IMR-90 (cell line): ENCODE measurements at regions not wholly inside any gene's neighbourhood (a gene's known extent, or its start where the extent isn't known, plus 50 kb on each side); places are given as distances from the start of the nearest gene placed in this dataset.

Experiments
- ATAC-seq: fragments of 200-7000 bp; cut with Tn5 transposase; 2 replicates; pipeline ENCODE4 v1.9.1; 2020; ENCODE audit warnings: low read depth, mild to moderate bottlenecking, moderate library complexity
- BruUV-seq: library from RNA; stranded (reverse); fragments of 400-500 nt; replicated peaks from 2 replicates; lab custom pipeline; 2021; lab: Mats Ljungman, UMichigan
- CTCF ChIA-PET: fragments of 300-600 bp; formaldehyde crosslinking; extraction: SDS; loops from one replicate; lab custom pipeline; 2021; ENCODE audit warnings: antibody characterized with exemption; lab: Yijun Ruan, JAX
- POLR2A ChIA-PET: fragments of 300-600 bp; sonication (Branson Sonifier 250); formaldehyde crosslinking; loops from one replicate; lab custom pipeline; 2022; ENCODE audit warnings: antibody characterized with exemption; ENCODE audit not compliant: unreplicated experiment; lab: Charles Lee
- DNase-seq: peaks from one replicate; pipeline ENCODE4 v3.0.0; 2013
- H2AFZ ChIP-seq: replicated peaks from 2 replicates; pipeline ENCODE3; 2013; ENCODE audit warnings: low read length, mild to moderate bottlenecking; ENCODE audit not compliant: poor library complexity
- H2AK5ac ChIP-seq: 2 replicates; pipeline ENCODE4 v1.6.1; 2013; ENCODE audit warnings: low read depth, low read length, inconsistent platforms
- H2AK9ac ChIP-seq: replicated peaks from 2 replicates; pipeline ENCODE3; 2013; ENCODE audit warnings: mild to moderate bottlenecking, low read depth, low read length, moderate library complexity; ENCODE audit not compliant: poor library complexity
- H2BK120ac ChIP-seq: 2 replicates; pipeline ENCODE4 v1.6.1; 2013; ENCODE audit warnings: low read depth, low read length, inconsistent platforms
- H2BK15ac ChIP-seq: 3 replicates; pipeline ENCODE4 v1.6.1; 2013; ENCODE audit warnings: low read depth, low read length, inconsistent platforms
- H2BK20ac ChIP-seq: 2 replicates; pipeline ENCODE4 v1.6.1; 2013; ENCODE audit warnings: low read depth, mild to moderate bottlenecking, inconsistent platforms, low read length, moderate library complexity
- H2BK5ac ChIP-seq: 2 replicates; pipeline ENCODE4 v1.6.1; 2013; ENCODE audit warnings: mild to moderate bottlenecking, low read depth, low read length, inconsistent platforms; ENCODE audit not compliant: poor library complexity, severe bottlenecking
- H3K14ac ChIP-seq: replicated peaks from 2 replicates; pipeline ENCODE4 v1.6.1; 2013; ENCODE audit warnings: low read depth, low read length, inconsistent platforms
- H3K18ac ChIP-seq: 2 replicates; pipeline ENCODE4 v1.6.1; 2013; ENCODE audit warnings: low read depth, low read length, control low read depth
- H3K23ac ChIP-seq: 2 replicates; pipeline ENCODE4 v1.6.1; 2013; ENCODE audit warnings: low read depth, low read length, inconsistent platforms
- H3K27ac ChIP-seq: 2 replicates; pipeline ENCODE4 v1.5.1; 2013; ENCODE audit warnings: mild to moderate bottlenecking, control low read depth, low read length; ENCODE audit not compliant: insufficient read depth
- H3K27me3 ChIP-seq: 2 replicates; pipeline ENCODE4 v1.6.1; 2013; ENCODE audit warnings: low read length; ENCODE audit not compliant: control insufficient read depth, insufficient read depth
- H3K36me3 ChIP-seq: 2 replicates; pipeline ENCODE4 v1.6.1; 2013; ENCODE audit warnings: low read length, mixed read lengths; ENCODE audit not compliant: control insufficient read depth, insufficient read depth
- H3K4ac ChIP-seq: 2 replicates; pipeline ENCODE4 v1.6.1; 2013; ENCODE audit warnings: low read depth, low read length, inconsistent platforms
- H3K4me1 ChIP-seq: 2 replicates; pipeline ENCODE4 v1.6.1; 2013; ENCODE audit warnings: low read length, mixed read lengths; ENCODE audit not compliant: control insufficient read depth, insufficient read depth
- H3K4me2 ChIP-seq: 2 replicates; pipeline ENCODE4 v1.6.1; 2013; ENCODE audit warnings: low read depth, mild to moderate bottlenecking, control low read depth, low read length, moderate library complexity
- H3K4me3 ChIP-seq: 2 replicates; pipeline ENCODE4 v1.5.1; 2013; ENCODE audit warnings: low read depth, mild to moderate bottlenecking, control low read depth, low read length, moderate library complexity; ENCODE audit not compliant: insufficient read depth
- H3K56ac ChIP-seq: 2 replicates; pipeline ENCODE4 v1.6.1; 2013; ENCODE audit warnings: low read length, inconsistent platforms; ENCODE audit not compliant: insufficient read depth; ENCODE audit errors: extremely low read depth
- H3K79me1 ChIP-seq, 2 experiments: 2 replicates each; pipeline ENCODE4 v1.6.1; 2013; ENCODE audit warnings: low read length in 2 of 2, inconsistent platforms in 1 of 2, low read depth in 1 of 2
- H3K9ac ChIP-seq: 2 replicates; pipeline ENCODE4 v1.6.1; 2013; ENCODE audit warnings: low read depth, low read length, control low read depth
- H3K9me1 ChIP-seq: 2 replicates; pipeline ENCODE4 v1.6.1; 2013; ENCODE audit warnings: low read length, inconsistent platforms; ENCODE audit not compliant: insufficient read depth
- H3K9me3 ChIP-seq: 2 replicates; pipeline ENCODE4 v1.6.1; 2013; ENCODE audit warnings: low read length; ENCODE audit not compliant: control insufficient read depth, insufficient read depth
- H4K20me1 ChIP-seq: 2 replicates; pipeline ENCODE4 v1.6.1; 2013; ENCODE audit warnings: low read length, inconsistent platforms; ENCODE audit not compliant: insufficient read depth
- H4K5ac ChIP-seq: 2 replicates; pipeline ENCODE4 v1.6.1; 2013; ENCODE audit warnings: mild to moderate bottlenecking, low read depth, low read length, control low read depth
- H4K8ac ChIP-seq, 2 experiments: 2 replicates each; pipeline ENCODE4 v1.6.1; 2013; ENCODE audit warnings: low read depth in 2 of 2, low read length in 2 of 2, control low read depth in 1 of 2, inconsistent platforms in 1 of 2
- H4K91ac ChIP-seq: 2 replicates; pipeline ENCODE4 v1.6.1; 2013; ENCODE audit warnings: low read depth, low read length, inconsistent platforms; ENCODE audit not compliant: insufficient read depth
- CHD1 ChIP-seq: IDR thresholded peaks from 2 replicates; pipeline ENCODE4 v1.6.1; 2012; ENCODE audit warnings: low read depth, low read length, improper control_type of control experiment
- CTCF ChIP-seq: conservative IDR thresholded peaks from 2 replicates; pipeline ENCODE4 v1.5.1; 2012; ENCODE audit warnings: mild to moderate bottlenecking, low read depth, low read length, improper control_type of control experiment
- ELK1 ChIP-seq: fragments of 150-350 bp; IDR thresholded peaks from 2 replicates; pipeline ENCODE4 v1.6.1; 2016; ENCODE audit warnings: low read depth, mild to moderate bottlenecking, low read length, moderate library complexity, borderline replicate concordance
- RAD21 ChIP-seq: IDR thresholded peaks from 2 replicates; pipeline ENCODE4 v1.6.1; 2012; ENCODE audit warnings: low read length, improper control_type of control experiment
- WGBS, 2 experiments: methylation state at CpG; one replicate each; pipeline versions ENCODE4 v1.1.5 to v1.1.7; 2013; ENCODE audit warnings: missing lambda C conversion rate in 2 of 2; ENCODE audit not compliant: insufficient read length in 1 of 2; ENCODE audit errors: extremely low coverage in 2 of 2; 5-methylcytosine and 5-hydroxymethylcytosine counted together
- dilution Hi-C: fragments of 300-500 bp; cut with HindIII; formaldehyde crosslinking; loops from one replicate; pipeline ENCODE4 v1.14.3; 2018; ENCODE audit warnings: low sequenced_read_pairs; ENCODE audit not compliant: unreplicated experiment
- in situ Hi-C: fragments of 300-500 bp; cut with MboI; formaldehyde crosslinking; loops from 3 replicates; pipeline ENCODE4 v1.14.3; 2019; ENCODE audit warnings: low sequenced_read_pairs, inconsistent platforms, mixed read lengths
- intact Hi-C: fragments of 100-400 bp; cut with micrococcal nuclease; formaldehyde crosslinking; loops from 2 replicates; pipeline ENCODE4 v1.10.0; 2022

- BruUV-seq = no TSS peak
These were observed 349.5 kb downstream of the TGFB2 start for GRCh38 chr1:218694636-218695035.

More at GRCh38 chr1:218694636-218695035, 349.5 kb downstream of the TGFB2 start:
- dilution Hi-C loops (no loop called here), intact Hi-C loops (no loop called here), in situ Hi-C loops (no loop called here)
- H3K27ac ChIP-seq = no peak overlapping the region
- no peak overlapping the region for H4K8ac ChIP-seq
- no peak overlapping the region for H2AK5ac ChIP-seq
- H3K14ac ChIP-seq = 0 out of 2 replicates have a peak overlapping the region, but pooled peaks have one; percentile 52
- no peak overlapping the region for H3K9ac ChIP-seq
- H3K18ac ChIP-seq = no peak overlapping the region
- H4K5ac ChIP-seq = no peak overlapping the region
- no peak overlapping the region for H3K56ac ChIP-seq
- CTCF ChIA-PET = interaction anchor here (1.8 kb wide), 1 partner anchor 11 kb away, joined by 5 read pairs; no protein-coding TSS in a partner anchor
- peak overlapping the region; percentile 25; the same call in 1 of the 2 replicates for H3K4ac ChIP-seq
- POLR2A ChIA-PET = no interaction called here
- peak overlapping the region; percentile 9 for H2AK9ac ChIP-seq
- no peaks in the 10 kb centered on the region for H3K9me1 ChIP-seq
- H3K27me3 ChIP-seq = no peaks in the 10 kb centered on the region
- H3K4me2 ChIP-seq = no peak overlapping the region
- H3K23ac ChIP-seq = no peak overlapping the region
- ATAC-seq (no peak), DNase-seq (no peak)
- no peak overlapping the region for H2AFZ ChIP-seq
- no CpG with 5 or more reads among the region's 1 CpG for WGBS, 2 experiments
- H2BK5ac ChIP-seq = no peak overlapping the region
- no peak overlapping the region for H2BK15ac ChIP-seq
- H4K91ac ChIP-seq = no peak overlapping the region
- 0 out of 2 replicates have a peak overlapping the region, but pooled peaks have one; percentile 50 for H2BK20ac ChIP-seq
- no peak overlapping the region for H2BK120ac ChIP-seq
- no peaks in the 10 kb centered on the region for H4K20me1 ChIP-seq
- 0 out of 2 replicates have a peak, but pooled peaks cover 2% of the 10 kb centered on the region for H3K4me1 ChIP-seq
- TF ChIP-seq CTCF (no peak), CHD1 (no peak), ELK1 (no peak), RAD21 (no peak)
- no peak overlapping the region for H3K4me3 ChIP-seq
- H3K79me1 ChIP-seq = no peaks in the 10 kb centered on the region
- H3K9me3 ChIP-seq = peaks cover 4% of the 10 kb centered on the region
- H3K36me3 ChIP-seq = no peaks in the 10 kb centered on the region
